ENCODE measurements at regions not wholly inside any gene's neighbourhood (a gene's known extent, or its start where the extent isn't known, plus 50 kb on each side); places are given as distances from the start of the nearest gene placed in this dataset.

GRCh38 chr1:60826320-60827094 lies 255.9 kb upstream of the NFIA start:
- no peak for DNase-seq
- no peaks in the 10 kb centered on the region for H3K4me1 ChIP-seq
- H3K27me3 ChIP-seq (ENCODE audit: insufficient read depth in 3 of 3, low read length in 2 of 3) = no peaks in the 10 kb centered on the region
- intact Hi-C loops (cut with DNase I) = no loop called here
- H3K27ac ChIP-seq = no peak overlapping the region
- H3K36me3 ChIP-seq (ENCODE audit: insufficient read depth in 1 of 2, low read depth in 1 of 2) = no peaks in the 10 kb centered on the region
- no peak for ATAC-seq
- no peaks in the 10 kb centered on the region for H3K9me3 ChIP-seq
- H3K4me3 ChIP-seq = no peak overlapping the region
- no peak for TF ChIP-seq CTCF (IDR thresholded peaks at IDR 0.05)
- 94 to 97% (median 95%) methylated on average over 2 of the region's 2 CpGs for WGBS, 3 donors

GRCh38 chr1:60825593-60825992 lies 256.8 kb upstream of the NFIA start:
- no peak for DNase-seq
- 94 to 100% (median 96%) methylated on average over 1 of the region's 1 CpG for WGBS, 3 donors
- no peaks in the 10 kb centered on the region for H3K36me3 ChIP-seq (ENCODE audit: insufficient read depth in 1 of 2, low read depth in 1 of 2)
- no peak overlapping the region for H3K4me3 ChIP-seq
- no peaks in the 10 kb centered on the region for H3K4me1 ChIP-seq
- H3K9me3 ChIP-seq = no peaks in the 10 kb centered on the region
- intact Hi-C loops (cut with DNase I) = no loop called here
- no peak for TF ChIP-seq CTCF (IDR thresholded peaks at IDR 0.05)
- H3K27me3 ChIP-seq (ENCODE audit: insufficient read depth in 3 of 3, low read length in 2 of 3) = no peaks in the 10 kb centered on the region
- ATAC-seq = no peak
- no peak overlapping the region for H3K27ac ChIP-seq

DNA sequence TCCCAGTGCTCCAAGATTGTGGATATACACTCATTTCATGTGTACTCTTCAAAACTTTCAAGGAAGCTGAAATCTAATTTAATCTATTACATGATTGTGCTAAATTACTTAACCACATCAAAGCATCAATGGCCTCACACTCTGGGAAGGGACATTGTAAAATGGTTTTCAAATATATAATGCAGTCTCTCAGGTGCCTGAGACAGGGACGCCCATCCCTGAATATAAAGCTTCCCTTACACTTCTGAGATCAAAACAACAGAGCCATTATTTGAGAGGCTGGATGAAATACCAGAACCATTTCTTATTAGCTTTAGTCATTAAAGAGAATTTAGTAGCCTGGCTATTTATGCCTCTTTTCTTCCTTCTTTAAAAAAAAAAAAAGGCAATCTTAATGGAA lies 259.2 kb upstream of the NFIA start:
- no peaks in the 10 kb centered on the region for H3K9me3 ChIP-seq
- no peaks in the 10 kb centered on the region for H3K27me3 ChIP-seq (ENCODE audit: insufficient read depth in 3 of 3, low read length in 2 of 3)
- DNase-seq (no peak), ATAC-seq (no peak)
- intact Hi-C loops (cut with DNase I) = no loop called here
- H3K4me1 ChIP-seq = no peaks in the 10 kb centered on the region
- 90 to 100% (median 100%) methylated on average over 1 of the region's 1 CpG for WGBS, 3 donors
- no peak overlapping the region for H3K27ac ChIP-seq
- no peak for TF ChIP-seq CTCF (IDR thresholded peaks at IDR 0.05)
- no peaks in the 10 kb centered on the region for H3K36me3 ChIP-seq (ENCODE audit: insufficient read depth in 1 of 2, low read depth in 1 of 2)
- H3K4me3 ChIP-seq = no peak overlapping the region

DNA sequence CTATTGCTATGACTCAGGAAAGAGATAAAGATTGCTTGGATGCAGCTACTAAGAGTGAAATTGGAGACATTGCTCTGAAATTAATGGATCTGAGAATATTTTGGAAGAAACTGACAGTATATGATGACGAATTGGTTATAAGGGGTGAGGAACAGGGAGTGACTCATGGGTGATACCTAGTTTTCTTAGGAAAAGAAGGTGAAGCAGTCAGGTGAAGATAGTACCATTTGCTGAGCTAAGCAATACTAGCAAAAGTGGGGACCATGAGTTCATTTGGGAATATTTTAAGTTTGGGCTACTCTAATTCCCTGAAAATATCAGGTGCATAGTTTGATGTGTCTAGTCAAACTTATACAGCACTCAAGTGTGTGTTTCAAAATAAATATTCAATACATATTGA lies 260.1 kb upstream of the NFIA start:
- no peak for DNase-seq
- TF ChIP-seq CTCF (IDR thresholded peaks at IDR 0.05) = no peak
- H3K27me3 ChIP-seq (ENCODE audit: insufficient read depth in 3 of 3, low read length in 2 of 3) = no peaks in the 10 kb centered on the region
- intact Hi-C loops (cut with DNase I) = no loop called here
- H3K36me3 ChIP-seq (ENCODE audit: insufficient read depth in 1 of 2, low read depth in 1 of 2) = no peaks in the 10 kb centered on the region
- H3K9me3 ChIP-seq = no peaks in the 10 kb centered on the region
- H3K4me3 ChIP-seq = no peak overlapping the region
- 83 to 89% (median 85%) methylated on average over 1 of the region's 1 CpG for WGBS, 3 donors
- H3K27ac ChIP-seq = no peak overlapping the region
- no peaks in the 10 kb centered on the region for H3K4me1 ChIP-seq
- no peak for ATAC-seq

DNA sequence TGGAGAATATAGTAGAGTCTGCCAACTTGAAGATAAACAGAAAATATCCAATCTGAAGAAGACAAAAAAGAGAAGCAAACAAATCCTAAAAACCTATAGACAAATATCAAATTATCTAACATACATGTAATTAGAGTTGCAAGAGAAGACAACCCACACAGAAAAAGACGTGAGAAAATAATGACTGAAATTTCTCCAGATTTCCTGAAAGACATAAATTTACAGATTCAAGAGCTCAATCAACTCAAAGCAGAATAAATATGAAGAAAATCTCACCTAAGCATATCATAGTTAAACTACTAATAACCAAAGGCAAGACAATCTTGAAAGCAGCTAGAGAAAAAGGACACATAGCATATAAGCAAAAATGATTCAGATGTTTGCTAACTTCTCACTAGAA lies 261.2 kb upstream of the NFIA start:
- intact Hi-C loops (cut with DNase I) = no loop called here
- ATAC-seq = no peak
- WGBS, 3 donors = 91 to 96% (median 94%) methylated on average over 1 of the region's 1 CpG

More for the DNA sequence above, 261.2 kb upstream of the NFIA start:
- Histone ChIP-seq H3K9me3 (no peaks in the 10 kb centered on the region), H3K36me3 (ENCODE audit: insufficient read depth in 1 of 2, low read depth in 1 of 2) (no peaks in the 10 kb centered on the region), H3K4me3 (no peak overlapping the region), H3K27me3 (ENCODE audit: insufficient read depth in 3 of 3, low read length in 2 of 3) (no peaks in the 10 kb centered on the region), H3K27ac (no peak overlapping the region), H3K4me1 (no peaks in the 10 kb centered on the region)
- DNase-seq = no peak
- no peak for TF ChIP-seq CTCF (IDR thresholded peaks at IDR 0.05)

Measured in psoas muscle (tissue), 7 donors.